ENCODE measurements at regions not wholly inside any gene's neighbourhood (a gene's known extent, or its start where the extent isn't known, plus 50 kb on each side); places are given as distances from the start of the nearest gene placed in this dataset.

GRCh38 chr9:6133346-6134063, 82.1 kb upstream of the IL33 start:
- TF ChIP-seq POLR2A (IDR thresholded peaks at IDR 0.05) (no peak), EP300 (IDR thresholded peaks at IDR 0.05) (no peak)
- TF ChIP-seq, protein P1, sequence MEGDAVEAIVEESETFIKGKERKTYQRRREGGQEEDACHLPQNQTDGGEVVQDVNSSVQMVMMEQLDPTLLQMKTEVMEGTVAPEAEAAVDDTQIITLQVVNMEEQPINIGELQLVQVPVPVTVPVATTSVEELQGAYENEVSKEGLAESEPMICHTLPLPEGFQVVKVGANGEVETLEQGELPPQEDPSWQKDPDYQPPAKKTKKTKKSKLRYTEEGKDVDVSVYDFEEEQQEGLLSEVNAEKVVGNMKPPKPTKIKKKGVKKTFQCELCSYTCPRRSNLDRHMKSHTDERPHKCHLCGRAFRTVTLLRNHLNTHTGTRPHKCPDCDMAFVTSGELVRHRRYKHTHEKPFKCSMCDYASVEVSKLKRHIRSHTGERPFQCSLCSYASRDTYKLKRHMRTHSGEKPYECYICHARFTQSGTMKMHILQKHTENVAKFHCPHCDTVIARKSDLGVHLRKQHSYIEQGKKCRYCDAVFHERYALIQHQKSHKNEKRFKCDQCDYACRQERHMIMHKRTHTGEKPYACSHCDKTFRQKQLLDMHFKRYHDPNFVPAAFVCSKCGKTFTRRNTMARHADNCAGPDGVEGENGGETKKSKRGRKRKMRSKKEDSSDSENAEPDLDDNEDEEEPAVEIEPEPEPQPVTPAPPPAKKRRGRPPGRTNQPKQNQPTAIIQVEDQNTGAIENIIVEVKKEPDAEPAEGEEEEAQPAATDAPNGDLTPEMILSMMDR (IDR thresholded peaks at IDR 0.05) = no peak
- Histone ChIP-seq H3K36me3 (no peaks in the 10 kb centered on the region), H3K4me1 (no peaks in the 10 kb centered on the region), H3K27ac (no peak overlapping the region), H3K9me3 (no peaks in the 10 kb centered on the region), H3K4me3 (no peak overlapping the region), H3K27me3 (no peaks in the 10 kb centered on the region)
- no peak for DNase-seq (ENCODE audit: low spot score in 2 of 2)
- 81 to 83% methylated on average over 5 of the region's 5 CpGs for WGBS, 2 donors

- no peak for TF ChIP-seq POLR2A (IDR thresholded peaks at IDR 0.05)
- no peak for TF ChIP-seq EP300 (IDR thresholded peaks at IDR 0.05)
- TF ChIP-seq, protein P1 (IDR thresholded peaks at IDR 0.05) = no peak
- H3K27ac ChIP-seq = no peak overlapping the region
- no peaks in the 10 kb centered on the region for H3K4me1 ChIP-seq
- DNase-seq (ENCODE audit: low spot score in 2 of 2) = no peak
- H3K4me3 ChIP-seq = no peak overlapping the region
- H3K27me3 ChIP-seq = no peaks in the 10 kb centered on the region
- H3K36me3 ChIP-seq = no peaks in the 10 kb centered on the region
- no peaks in the 10 kb centered on the region for H3K9me3 ChIP-seq
- WGBS, 2 donors = 56 to 63% methylated on average over 4 of the region's 4 CpGs
These were observed 83.0 kb upstream of the IL33 start for GRCh38 chr9:6132650-6133049.

DNA sequence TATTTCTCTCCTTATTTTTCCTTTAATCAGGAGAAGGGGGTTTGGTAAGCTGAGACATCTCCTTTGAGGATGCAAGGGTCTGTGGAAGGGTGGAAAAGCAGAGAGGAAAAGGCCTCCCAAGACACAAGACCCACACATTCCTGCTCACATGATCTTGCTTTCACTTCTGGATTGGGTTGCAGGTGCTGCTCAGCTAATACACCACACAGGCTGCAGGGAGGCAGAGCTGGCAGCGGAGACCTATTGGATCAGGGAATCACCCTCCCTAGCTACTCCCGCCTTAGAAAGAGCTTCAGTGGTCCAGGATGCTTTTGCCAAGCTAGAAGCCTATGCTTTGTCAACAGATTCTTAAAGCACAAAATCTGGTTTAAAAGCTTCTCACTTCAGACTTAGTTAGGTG, 87.6 kb upstream of the IL33 start:
- H3K4me3 ChIP-seq = no peak overlapping the region
- no peaks in the 10 kb centered on the region for H3K36me3 ChIP-seq
- H3K27ac ChIP-seq = no peak overlapping the region
- TF ChIP-seq, protein P1 (IDR thresholded peaks at IDR 0.05) = no peak
- no peak for TF ChIP-seq EP300 (IDR thresholded peaks at IDR 0.05)
- H3K27me3 ChIP-seq = no peaks in the 10 kb centered on the region
- no peaks in the 10 kb centered on the region for H3K9me3 ChIP-seq
- DNase-seq (ENCODE audit: low spot score in 2 of 2) = no peak
- H3K4me1 ChIP-seq = no peaks in the 10 kb centered on the region
- WGBS, 2 donors = 84 to 85% methylated on average over 2 of the region's 2 CpGs

- no peaks in the 10 kb centered on the region for H3K36me3 ChIP-seq
- H3K9me3 ChIP-seq = no peaks in the 10 kb centered on the region
- H3K27ac ChIP-seq = no peak overlapping the region
- WGBS, 2 donors = 87 to 88% methylated on average over 3 of the region's 3 CpGs
- TF ChIP-seq POLR2A (IDR thresholded peaks at IDR 0.05) = no peak
- no peak for TF ChIP-seq EP300 (IDR thresholded peaks at IDR 0.05)
- TF ChIP-seq, protein P1 (IDR thresholded peaks at IDR 0.05) = no peak
- H3K27me3 ChIP-seq = no peaks in the 10 kb centered on the region
- no peaks in the 10 kb centered on the region for H3K4me1 ChIP-seq
- no peak for DNase-seq (ENCODE audit: low spot score in 2 of 2)
- H3K4me3 ChIP-seq = no peak overlapping the region
These were observed 89.2 kb upstream of the IL33 start for GRCh38 chr9:6126377-6126776.

DNA sequence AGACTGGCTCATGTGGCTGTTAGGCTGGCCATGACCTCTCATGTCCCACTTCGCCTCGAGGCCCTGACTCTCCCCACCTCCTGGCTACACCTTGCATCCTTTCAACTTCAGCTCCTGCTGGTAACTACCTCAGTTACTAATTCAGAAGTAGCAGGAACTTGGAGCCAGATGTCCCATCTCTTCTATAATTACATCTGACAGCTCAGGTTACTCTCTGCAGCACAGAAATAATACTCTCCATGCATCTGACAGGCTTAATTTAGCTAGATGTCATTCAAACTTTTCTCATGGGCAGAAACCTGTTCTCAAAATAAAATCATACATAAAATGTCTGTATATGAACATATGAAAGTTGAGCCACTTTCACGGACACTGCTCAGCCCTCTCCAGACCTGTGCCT, 92.2 kb upstream of the IL33 start:
- Histone ChIP-seq H3K9me3 (no peaks in the 10 kb centered on the region), H3K27ac (no peak overlapping the region), H3K36me3 (no peaks in the 10 kb centered on the region), H3K27me3 (no peaks in the 10 kb centered on the region), H3K4me3 (no peak overlapping the region), H3K4me1 (no peaks in the 10 kb centered on the region)
- DNase-seq (ENCODE audit: low spot score in 2 of 2) = no peak
- TF ChIP-seq EP300 (IDR thresholded peaks at IDR 0.05) (no peak), POLR2A (IDR thresholded peaks at IDR 0.05) (no peak)
- TF ChIP-seq, protein P1 (IDR thresholded peaks at IDR 0.05) = no peak
- WGBS, 2 donors = 33 to 48% methylated on average over 3 of the region's 3 CpGs
